K562 (cell line): ENCODE measurements at regions not wholly inside any gene's neighbourhood (a gene's known extent, or its start where the extent isn't known, plus 50 kb on each side); places are given as distances from the start of the nearest gene placed in this dataset.

Experiments used
- CBFA2T3 ChIP-seq: fragments of 450-650 bp; IDR thresholded peaks from 2 replicates; pipeline ENCODE4 v1.6.1; 2017
- CHD4 ChIP-seq: fragments of 200-600 bp; sonication (generic); IDR thresholded peaks from 3 replicates; pipeline ENCODE4 v1.6.1; 2012; ENCODE audit warnings: low read depth, mild to moderate bottlenecking, mixed read lengths, low read length, inconsistent platforms; ENCODE audit not compliant: insufficient read depth, insufficient replicate concordance, poor library complexity, severe bottlenecking
- NCOA2 ChIP-seq, 2 experiments: fragments of 450-650 bp; IDR thresholded peaks; 2 replicates each; pipeline ENCODE4 v1.6.1; 2018; ENCODE audit warnings: mild to moderate bottlenecking in 2 of 2, moderate library complexity in 1 of 2; ENCODE audit not compliant: partially characterized antibody in 2 of 2
- PHB ChIP-seq: fragments of 250-450 bp; sonication (Bioruptor Pico); IDR thresholded peaks from 2 replicates; pipeline ENCODE4 v1.5.0; 2021
- SIN3B ChIP-seq: fragments of 450-650 bp; IDR thresholded peaks from 2 replicates; pipeline ENCODE4 v1.6.1; 2017; ENCODE audit warnings: low read depth, mild to moderate bottlenecking, moderate library complexity
- TCF7L2 ChIP-seq: fragments of 150-350 bp; IDR thresholded peaks from 2 replicates; pipeline ENCODE4 v1.6.1; 2016; ENCODE audit warnings: low read depth, mild to moderate bottlenecking, low read length, moderate library complexity
- ZNF12 ChIP-seq: sonication (generic); formaldehyde crosslinking; IDR thresholded peaks from 2 replicates; pipeline ENCODE4 v1.4.0; 2020; ENCODE audit warnings: mild to moderate bottlenecking, missing genetic modification reagents
- TF ChIP-seq, protein P1 (sequence below), 3 experiments: IDR thresholded peaks in 2 of 3; conservative IDR thresholded peaks in 1 of 3; 2 replicates each; pipeline ENCODE4 v1.5.1; 2011 to 2012; ENCODE audit warnings: low read length in 3 of 3, mild to moderate bottlenecking in 3 of 3, control low read depth in 2 of 3, improper control_type of control experiment in 1 of 3, inconsistent platforms in 1 of 3, low read depth in 1 of 3, mixed read lengths in 1 of 3, moderate library complexity in 1 of 3; ENCODE audit not compliant: insufficient read depth in 2 of 3
- TF ChIP-seq, protein P2 (sequence below): fragments of 450-650 bp; IDR thresholded peaks from 2 replicates; pipeline ENCODE4 v1.6.1; 2016; ENCODE audit warnings: antibody characterized with exemption
- TF ChIP-seq, protein P3 (sequence below): sonication (generic); formaldehyde crosslinking; IDR thresholded peaks from 2 replicates; pipeline ENCODE4 v1.8.1; 2023; ENCODE audit warnings: mild to moderate bottlenecking, missing genetic modification reagents

DNA sequence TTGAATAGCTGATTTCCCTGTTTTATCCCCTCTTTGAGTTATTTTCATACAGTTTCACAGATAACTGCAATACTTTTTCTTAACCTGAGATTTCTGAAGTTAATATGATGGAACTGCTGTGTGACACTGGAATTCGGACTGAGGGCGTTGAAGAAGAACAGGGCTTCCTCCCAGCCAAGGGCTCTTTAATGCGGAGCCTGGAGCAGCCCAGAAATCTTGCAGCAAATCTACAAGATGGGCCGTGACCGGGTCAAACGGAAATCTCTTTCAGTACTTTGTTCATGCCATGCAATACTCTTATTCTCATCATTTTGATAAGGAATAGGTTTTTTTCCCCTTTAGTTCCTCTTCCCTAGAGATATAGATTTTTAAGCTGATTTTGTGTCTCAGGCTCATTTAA lies 236.8 kb upstream of the IRX4 start:
- TF ChIP-seq NCOA2 (IDR thresholded peaks at IDR 0.05; ENCODE audit: partially characterized antibody in 2 of 2) (no peak), TCF7L2 (no peak), PHB (CRISPR knock-in tag) (no peak), CHD4 (no peak), ZNF12 (CRISPR knock-in tag) (no peak), CBFA2T3 (no peak), SIN3B (no peak)
- TF ChIP-seq, protein P1, sequence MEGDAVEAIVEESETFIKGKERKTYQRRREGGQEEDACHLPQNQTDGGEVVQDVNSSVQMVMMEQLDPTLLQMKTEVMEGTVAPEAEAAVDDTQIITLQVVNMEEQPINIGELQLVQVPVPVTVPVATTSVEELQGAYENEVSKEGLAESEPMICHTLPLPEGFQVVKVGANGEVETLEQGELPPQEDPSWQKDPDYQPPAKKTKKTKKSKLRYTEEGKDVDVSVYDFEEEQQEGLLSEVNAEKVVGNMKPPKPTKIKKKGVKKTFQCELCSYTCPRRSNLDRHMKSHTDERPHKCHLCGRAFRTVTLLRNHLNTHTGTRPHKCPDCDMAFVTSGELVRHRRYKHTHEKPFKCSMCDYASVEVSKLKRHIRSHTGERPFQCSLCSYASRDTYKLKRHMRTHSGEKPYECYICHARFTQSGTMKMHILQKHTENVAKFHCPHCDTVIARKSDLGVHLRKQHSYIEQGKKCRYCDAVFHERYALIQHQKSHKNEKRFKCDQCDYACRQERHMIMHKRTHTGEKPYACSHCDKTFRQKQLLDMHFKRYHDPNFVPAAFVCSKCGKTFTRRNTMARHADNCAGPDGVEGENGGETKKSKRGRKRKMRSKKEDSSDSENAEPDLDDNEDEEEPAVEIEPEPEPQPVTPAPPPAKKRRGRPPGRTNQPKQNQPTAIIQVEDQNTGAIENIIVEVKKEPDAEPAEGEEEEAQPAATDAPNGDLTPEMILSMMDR (IDR thresholded peaks at IDR 0.05 in 2 of 3, conservative IDR thresholded peaks at IDR 0.05 in 1 of 3; ENCODE audit: insufficient read depth in 2 of 3, low read depth in 1 of 3, low read length in 3 of 3): no peak
- TF ChIP-seq, protein P2, sequence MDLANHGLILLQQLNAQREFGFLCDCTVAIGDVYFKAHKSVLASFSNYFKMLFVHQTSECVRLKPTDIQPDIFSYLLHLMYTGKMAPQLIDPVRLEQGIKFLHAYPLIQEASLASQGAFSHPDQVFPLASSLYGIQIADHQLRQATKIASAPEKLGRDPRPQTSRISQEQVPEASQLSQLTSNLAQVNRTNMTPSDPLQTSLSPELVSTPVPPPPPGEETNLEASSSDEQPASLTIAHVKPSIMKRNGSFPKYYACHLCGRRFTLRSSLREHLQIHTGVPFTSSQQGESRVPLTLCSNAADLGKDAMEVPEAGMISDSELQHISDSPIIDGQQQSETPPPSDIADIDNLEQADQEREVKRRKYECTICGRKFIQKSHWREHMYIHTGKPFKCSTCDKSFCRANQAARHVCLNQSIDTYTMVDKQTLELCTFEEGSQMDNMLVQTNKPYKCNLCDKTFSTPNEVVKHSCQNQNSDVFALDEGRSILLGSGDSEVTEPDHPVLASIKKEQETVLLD: no peak
- TF ChIP-seq, protein P3, sequence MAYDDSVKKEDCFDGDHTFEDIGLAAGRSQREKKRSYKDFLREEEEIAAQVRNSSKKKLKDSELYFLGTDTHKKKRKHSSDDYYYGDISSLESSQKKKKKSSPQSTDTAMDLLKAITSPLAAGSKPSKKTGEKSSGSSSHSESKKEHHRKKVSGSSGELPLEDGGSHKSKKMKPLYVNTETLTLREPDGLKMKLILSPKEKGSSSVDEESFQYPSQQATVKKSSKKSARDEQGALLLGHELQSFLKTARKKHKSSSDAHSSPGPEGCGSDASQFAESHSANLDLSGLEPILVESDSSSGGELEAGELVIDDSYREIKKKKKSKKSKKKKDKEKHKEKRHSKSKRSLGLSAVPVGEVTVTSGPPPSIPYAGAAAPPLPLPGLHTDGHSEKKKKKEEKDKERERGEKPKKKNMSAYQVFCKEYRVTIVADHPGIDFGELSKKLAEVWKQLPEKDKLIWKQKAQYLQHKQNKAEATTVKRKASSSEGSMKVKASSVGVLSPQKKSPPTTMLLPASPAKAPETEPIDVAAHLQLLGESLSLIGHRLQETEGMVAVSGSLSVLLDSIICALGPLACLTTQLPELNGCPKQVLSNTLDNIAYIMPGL: no peak
